ENCODE measurements at regions not wholly inside any gene's neighbourhood (a gene's known extent, or its start where the extent isn't known, plus 50 kb on each side); places are given as distances from the start of the nearest gene placed in this dataset.

- TF ChIP-seq BHLHE40 (IDR thresholded peaks at IDR 0.05; ENCODE audit: borderline replicate concordance) (no peak), ARNT (IDR thresholded peaks at IDR 0.05) (no peak)
Measured at GRCh38 chr6:68077661-68078060, 557.4 kb upstream of the ADGRB3 start.
